Lower lobe of right lung (tissue), 2 donors: ENCODE measurements at regions not wholly inside any gene's neighbourhood (a gene's known extent, or its start where the extent isn't known, plus 50 kb on each side); places are given as distances from the start of the nearest gene placed in this dataset.

Experiments
- ATAC-seq, 2 donors: fragments of 200-7000 bp; cut with Tn5 transposase; one replicate each; pipeline ENCODE4 v1.9.1; 2020 to 2022; ENCODE audit warnings: mild to moderate bottlenecking in 2 of 2, moderate library complexity in 2 of 2
- DNase-seq: peaks from one replicate; pipeline ENCODE4 v3.0.0-alpha.2; 2020
- H3K27ac ChIP-seq: fragments of 200-600 bp; one replicate; pipeline ENCODE4 v1.8.0; 2022
- H3K27me3 ChIP-seq: fragments of 200-600 bp; one replicate; pipeline ENCODE4 v1.8.0; 2022; ENCODE audit warnings: low read depth
- H3K36me3 ChIP-seq: fragments of 200-600 bp; one replicate; pipeline ENCODE4 v1.8.0; 2022; ENCODE audit warnings: mild to moderate bottlenecking
- H3K4me1 ChIP-seq: fragments of 200-600 bp; one replicate; pipeline ENCODE4 v1.8.0; 2022
- H3K4me3 ChIP-seq: fragments of 200-600 bp; one replicate; pipeline ENCODE4 v1.8.0; 2022; ENCODE audit warnings: mild to moderate bottlenecking
- H3K9me3 ChIP-seq: fragments of 200-600 bp; one replicate; pipeline ENCODE4 v1.8.0; 2022
- intact Hi-C: fragments of 100-400 bp; cut with DNase I; formaldehyde crosslinking; loops from one replicate; pipeline ENCODE4 v1.11.0; 2022
- TF ChIP-seq, protein P1 (sequence below): fragments of 200-600 bp; IDR thresholded peaks from one replicate; pipeline ENCODE4 v1.8.0; 2022; ENCODE audit warnings: antibody characterized with exemption, mild to moderate bottlenecking
- donor health status: DM: no; HTN: yes; CAD: no; lungs with severe emphysema.

DNA sequence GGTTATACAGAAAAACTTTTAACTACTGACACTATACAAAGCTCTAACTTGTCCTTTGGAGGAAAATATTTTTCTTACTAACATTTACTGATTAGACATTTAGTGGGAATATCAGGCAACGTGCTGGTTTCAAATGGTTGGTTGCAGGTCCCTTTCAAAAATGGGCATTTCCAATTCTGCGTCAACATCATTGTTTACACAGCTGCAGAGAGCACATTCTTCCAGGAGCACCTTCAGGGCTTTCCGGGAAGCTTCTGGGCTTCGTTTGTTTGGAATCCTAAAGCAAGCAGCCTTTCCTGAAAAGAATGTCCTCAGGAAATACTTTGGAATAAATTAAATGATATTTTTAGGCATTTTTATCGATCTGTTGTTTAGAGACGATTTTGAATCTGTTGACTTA lies 289.7 kb downstream of the TRIML1 start:
- TF ChIP-seq, protein P1, sequence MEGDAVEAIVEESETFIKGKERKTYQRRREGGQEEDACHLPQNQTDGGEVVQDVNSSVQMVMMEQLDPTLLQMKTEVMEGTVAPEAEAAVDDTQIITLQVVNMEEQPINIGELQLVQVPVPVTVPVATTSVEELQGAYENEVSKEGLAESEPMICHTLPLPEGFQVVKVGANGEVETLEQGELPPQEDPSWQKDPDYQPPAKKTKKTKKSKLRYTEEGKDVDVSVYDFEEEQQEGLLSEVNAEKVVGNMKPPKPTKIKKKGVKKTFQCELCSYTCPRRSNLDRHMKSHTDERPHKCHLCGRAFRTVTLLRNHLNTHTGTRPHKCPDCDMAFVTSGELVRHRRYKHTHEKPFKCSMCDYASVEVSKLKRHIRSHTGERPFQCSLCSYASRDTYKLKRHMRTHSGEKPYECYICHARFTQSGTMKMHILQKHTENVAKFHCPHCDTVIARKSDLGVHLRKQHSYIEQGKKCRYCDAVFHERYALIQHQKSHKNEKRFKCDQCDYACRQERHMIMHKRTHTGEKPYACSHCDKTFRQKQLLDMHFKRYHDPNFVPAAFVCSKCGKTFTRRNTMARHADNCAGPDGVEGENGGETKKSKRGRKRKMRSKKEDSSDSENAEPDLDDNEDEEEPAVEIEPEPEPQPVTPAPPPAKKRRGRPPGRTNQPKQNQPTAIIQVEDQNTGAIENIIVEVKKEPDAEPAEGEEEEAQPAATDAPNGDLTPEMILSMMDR, result no peak
- Histone ChIP-seq H3K4me1 (no peaks in the 10 kb centered on the region), H3K9me3 (no peaks in the 10 kb centered on the region), H3K27ac (no peak overlapping the region), H3K4me3 (no peak overlapping the region), H3K36me3 (no peaks in the 10 kb centered on the region), H3K27me3 (no peaks in the 10 kb centered on the region)
- intact Hi-C loops, result no loop called here
- ATAC-seq (no peak), DNase-seq (no peak)

DNA sequence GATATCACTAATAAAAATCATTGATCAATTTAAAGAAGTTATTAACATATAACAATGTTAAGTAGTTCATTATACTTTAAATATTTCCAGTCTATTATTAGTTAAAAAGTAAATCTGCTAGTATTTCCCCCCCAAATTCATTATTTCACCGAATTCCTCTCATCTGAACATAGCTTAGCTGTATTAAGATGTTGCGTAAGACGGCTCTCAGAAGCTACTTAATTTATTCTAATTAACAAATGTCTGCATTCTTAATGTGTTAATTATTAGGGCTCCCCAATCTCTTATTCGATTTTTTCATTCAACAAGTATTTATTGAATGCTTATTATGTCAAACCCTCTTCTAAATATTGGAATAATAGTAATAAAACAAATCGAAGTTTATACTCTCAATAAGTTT lies 290.7 kb downstream of the TRIML1 start:
- DNase-seq, result no peak

DNA sequence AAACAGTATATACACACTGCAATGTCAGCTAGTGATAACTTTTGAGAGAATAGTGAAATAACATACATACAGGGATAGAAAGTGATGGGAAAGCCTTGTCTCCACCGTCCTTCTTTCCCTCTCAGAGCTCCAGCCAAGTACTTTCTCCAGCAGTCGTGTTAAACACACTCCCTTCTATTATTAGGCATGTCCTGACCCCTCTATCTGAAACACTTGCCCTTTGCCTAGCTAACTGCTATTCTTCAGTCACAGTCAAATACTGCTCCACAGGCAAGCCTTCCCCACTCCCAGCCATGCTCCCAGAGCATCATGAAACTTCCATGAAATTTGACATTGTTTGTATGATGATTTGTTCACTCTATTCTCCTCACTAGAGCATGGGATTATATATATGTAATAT lies 291.1 kb downstream of the TRIML1 start:
- intact Hi-C loops, result no loop called here
- Histone ChIP-seq H3K36me3 (no peaks in the 10 kb centered on the region), H3K9me3 (no peaks in the 10 kb centered on the region), H3K4me1 (no peaks in the 10 kb centered on the region), H3K27me3 (no peaks in the 10 kb centered on the region), H3K4me3 (no peak overlapping the region), H3K27ac (no peak overlapping the region)
- TF ChIP-seq, protein P1, result no peak
- no peak for ATAC-seq
- DNase-seq, result no peak

More for the DNA sequence above, 290.7 kb downstream of the TRIML1 start:
- TF ChIP-seq, protein P1, result no peak
- intact Hi-C loops, result no loop called here
- no peak overlapping the region for H3K4me3 ChIP-seq
- no peak overlapping the region for H3K27ac ChIP-seq
- ATAC-seq, result no peak
- H3K9me3 ChIP-seq, result no peaks in the 10 kb centered on the region
- no peaks in the 10 kb centered on the region for H3K36me3 ChIP-seq
- H3K27me3 ChIP-seq, result no peaks in the 10 kb centered on the region
- no peaks in the 10 kb centered on the region for H3K4me1 ChIP-seq

DNA sequence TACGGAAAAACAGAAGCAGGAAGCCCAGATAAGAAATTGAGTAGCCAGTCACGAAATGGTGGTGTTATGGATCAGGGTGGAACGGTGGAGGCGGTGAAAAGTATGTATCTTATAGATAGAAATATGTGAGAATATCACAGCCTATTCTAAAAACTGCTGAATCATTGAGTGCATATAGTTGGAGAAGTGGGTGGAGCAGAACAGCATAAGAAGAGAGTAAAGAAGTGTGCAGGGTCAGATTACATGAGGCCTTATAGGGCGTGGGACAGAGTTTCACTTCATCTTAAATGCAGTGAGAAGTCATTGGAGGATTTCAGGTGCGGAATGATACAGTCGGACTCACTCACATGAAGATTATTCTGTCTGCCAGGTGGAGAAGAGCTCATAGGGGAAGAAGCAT lies 293.1 kb downstream of the TRIML1 start:
- Histone ChIP-seq H3K4me3 (no peak overlapping the region), H3K27me3 (no peaks in the 10 kb centered on the region), H3K9me3 (no peaks in the 10 kb centered on the region), H3K36me3 (no peaks in the 10 kb centered on the region), H3K4me1 (no peaks in the 10 kb centered on the region), H3K27ac (no peak overlapping the region)
- intact Hi-C loops, result no loop called here
- TF ChIP-seq, protein P1, result no peak
- no peak for ATAC-seq
- no peak for DNase-seq

DNA sequence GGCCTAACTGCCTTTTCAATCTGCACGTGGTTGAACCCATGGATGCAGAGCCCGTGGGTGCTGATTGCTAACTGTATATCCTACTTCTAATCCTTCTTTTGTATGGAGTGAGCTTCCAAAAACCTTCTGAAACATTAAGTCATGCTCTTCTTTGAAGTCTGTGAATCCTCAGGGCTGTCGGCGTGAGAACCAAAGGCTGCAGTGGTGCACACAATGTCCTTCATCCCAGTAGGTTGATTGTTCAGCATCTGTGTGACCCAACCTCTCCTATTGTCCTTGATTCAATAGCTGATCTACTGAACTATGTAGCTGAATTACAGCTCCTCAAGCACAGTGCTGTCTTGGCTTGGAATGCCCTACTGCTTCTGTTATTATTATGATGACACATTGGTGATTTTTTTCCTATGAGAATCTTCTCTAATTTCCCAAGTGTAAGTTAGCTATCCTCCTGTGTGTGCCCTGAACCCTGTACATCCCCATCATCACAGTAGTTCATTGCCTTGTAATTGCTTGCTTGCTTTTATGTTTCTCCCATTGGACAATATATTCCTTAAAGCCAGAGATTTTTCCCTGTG lies 294.6 kb downstream of the TRIML1 start:
- no peak for ATAC-seq
- intact Hi-C loops, result no loop called here
- H3K36me3 ChIP-seq, result no peaks in the 10 kb centered on the region
- H3K9me3 ChIP-seq, result no peaks in the 10 kb centered on the region
- H3K4me3 ChIP-seq, result no peak overlapping the region
- TF ChIP-seq, protein P1, result no peak
- H3K27me3 ChIP-seq, result no peaks in the 10 kb centered on the region
- no peak for DNase-seq
- no peaks in the 10 kb centered on the region for H3K4me1 ChIP-seq
- H3K27ac ChIP-seq, result no peak overlapping the region

DNA sequence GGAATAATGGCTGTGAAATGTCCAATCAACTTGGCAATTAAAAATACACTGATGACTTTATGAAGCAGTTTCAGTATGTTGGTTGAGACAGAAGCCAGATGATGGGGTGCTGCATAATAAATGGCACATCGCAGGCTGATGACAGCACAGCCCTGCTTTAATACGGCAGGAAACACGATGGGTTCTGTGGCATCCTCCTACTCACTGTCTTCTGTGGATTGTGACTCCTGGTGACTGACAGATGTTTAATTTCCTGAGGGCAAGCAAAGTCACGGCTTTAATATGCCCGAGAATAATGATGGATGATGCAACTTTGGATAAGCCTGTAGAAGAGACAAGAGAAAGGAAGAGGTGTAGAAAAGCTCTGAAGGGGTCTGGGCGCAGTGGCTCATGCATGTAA lies 295.4 kb downstream of the TRIML1 start:
- Histone ChIP-seq H3K9me3 (no peaks in the 10 kb centered on the region), H3K4me3 (no peak overlapping the region), H3K36me3 (no peaks in the 10 kb centered on the region), H3K4me1 (no peaks in the 10 kb centered on the region), H3K27ac (no peak overlapping the region), H3K27me3 (no peaks in the 10 kb centered on the region)
- TF ChIP-seq, protein P1, result no peak
- ATAC-seq (no peak), DNase-seq (no peak)
- intact Hi-C loops, result no loop called here
